ENCODE measurements at regions not wholly inside any gene's neighbourhood (a gene's known extent, or its start where the extent isn't known, plus 50 kb on each side); places are given as distances from the start of the nearest gene placed in this dataset.
"Not testable (repeated sequence)": the region's sequence is repeated elsewhere in the genome, so short reads cannot be mapped to it uniquely, and the experiment has no call there.

GRCh38 chr3:68515237-68515636 is 417.1 kb downstream of the TAFA4 start:
- no peak for DNase-seq (ENCODE audit: extremely low read depth, low read depth)
- no peak for TF ChIP-seq CTCF (IDR thresholded peaks at IDR 0.05; ENCODE audit: low read depth, low read length, missing control alignments)
- H3K4me3 ChIP-seq (replicated peaks; ENCODE audit: low read depth, low read length) = no peak overlapping the region

GRCh38 chr3:68504201-68504600 is 428.1 kb downstream of the TAFA4 start:
- H3K4me3 ChIP-seq (replicated peaks; ENCODE audit: low read depth, low read length) = no peak overlapping the region
- no peak for DNase-seq (ENCODE audit: extremely low read depth, low read depth)

GRCh38 chr3:68485845-68486244 is 446.5 kb downstream of the TAFA4 start:
- not testable (repeated sequence) for DNase-seq (ENCODE audit: extremely low read depth, low read depth); H3K4me3 ChIP-seq (replicated peaks; ENCODE audit: low read depth, low read length)

More at GRCh38 chr3:68504201-68504600, 428.1 kb downstream of the TAFA4 start:
- TF ChIP-seq CTCF (IDR thresholded peaks at IDR 0.05; ENCODE audit: low read depth, low read length, missing control alignments) = no peak

GRCh38 chr3:68485051-68485450 is 447.3 kb downstream of the TAFA4 start:
- H3K4me3 ChIP-seq (replicated peaks; ENCODE audit: low read depth, low read length) = no peak overlapping the region
- no peak for TF ChIP-seq CTCF (IDR thresholded peaks at IDR 0.05; ENCODE audit: low read depth, low read length, missing control alignments)
- DNase-seq (ENCODE audit: extremely low read depth, low read depth) = no peak

- no peak for TF ChIP-seq CTCF (IDR thresholded peaks at IDR 0.05; ENCODE audit: low read depth, low read length, missing control alignments)
- DNase-seq (ENCODE audit: extremely low read depth, low read depth) = no peak
- H3K4me3 ChIP-seq (replicated peaks; ENCODE audit: low read depth, low read length) = no peak overlapping the region
Measured at GRCh38 chr3:68483601-68484000, 448.7 kb downstream of the TAFA4 start.

- no peak overlapping the region for H3K4me3 ChIP-seq (replicated peaks; ENCODE audit: low read depth, low read length)
- no peak for TF ChIP-seq CTCF (IDR thresholded peaks at IDR 0.05; ENCODE audit: low read depth, low read length, missing control alignments)
- no peak for DNase-seq (ENCODE audit: extremely low read depth, low read depth)
Measured at GRCh38 chr3:68483041-68483440, 449.3 kb downstream of the TAFA4 start.

- no peak overlapping the region for H3K4me3 ChIP-seq (replicated peaks; ENCODE audit: low read depth, low read length)
- no peak for TF ChIP-seq CTCF (IDR thresholded peaks at IDR 0.05; ENCODE audit: low read depth, low read length, missing control alignments)
- DNase-seq (ENCODE audit: extremely low read depth, low read depth) = no peak
Measured at GRCh38 chr3:68482565-68482964, 449.8 kb downstream of the TAFA4 start.

All from HFF-Myc (cell line).